Heart right ventricle (tissue), 16 donors: ENCODE measurements at regions not wholly inside any gene's neighbourhood (a gene's known extent, or its start where the extent isn't known, plus 50 kb on each side); places are given as distances from the start of the nearest gene placed in this dataset.

Experiments
- ATAC-seq, 8 donors: fragments of 200-7000 bp; cut with Tn5 transposase; one replicate each; pipeline ENCODE4 v1.9.1; 2020; ENCODE audit warnings: mild to moderate bottlenecking in 8 of 8, moderate library complexity in 8 of 8, moderate number of reproducible peaks in 1 of 8
- DNase-seq, 2 donors: peaks; one replicate each; pipeline ENCODE4 v3.0.0-alpha.2; 2020
- H3K27ac ChIP-seq, 10 donors: fragments of 200-600 bp; sonication (generic) in 2 of 10; one replicate each; pipeline versions ENCODE4 v1.5.0 to v1.8.0; 2020 to 2022; ENCODE audit warnings: mild to moderate bottlenecking in 3 of 10
- H3K27me3 ChIP-seq, 7 donors: fragments of 200-600 bp; one replicate each; pipeline ENCODE4 v1.8.0; 2021 to 2022; ENCODE audit warnings: mild to moderate bottlenecking in 2 of 7
- H3K36me3 ChIP-seq, 9 donors: fragments of 200-600 bp; sonication (generic) in 1 of 9; one replicate each; pipeline versions ENCODE4 v1.5.0 to v1.8.0; 2020 to 2022; ENCODE audit warnings: mild to moderate bottlenecking in 2 of 9
- H3K4me1 ChIP-seq, 9 donors: fragments of 200-600 bp; sonication (generic) in 1 of 9; one replicate each; pipeline versions ENCODE4 v1.5.0 to v1.8.0; 2020 to 2022; ENCODE audit warnings: mild to moderate bottlenecking in 4 of 9
- H3K4me3 ChIP-seq, 10 donors: fragments of 200-600 bp; sonication (generic) in 2 of 10; one replicate each; pipeline versions ENCODE4 v1.5.0 to v1.8.0; 2020 to 2022; ENCODE audit warnings: mild to moderate bottlenecking in 7 of 10, moderate library complexity in 2 of 10
- H3K9me3 ChIP-seq, 11 donors: fragments of 200-600 bp in 10 of 11; sonication (generic) in 2 of 11; one replicate each; pipeline versions ENCODE4 v1.5.0 to v1.8.0; 2013 to 2022; ENCODE audit warnings: mild to moderate bottlenecking in 2 of 11, control low read depth in 1 of 11, moderate library complexity in 1 of 11
- WGBS, 2 donors: extraction: QIAGEN DNeasy Blood & Tissue Kit; methylation state at CpG; one replicate each; pipeline ENCODE4 v1.1.7; 2013; ENCODE audit warnings: inconsistent platforms in 1 of 2; 5-methylcytosine and 5-hydroxymethylcytosine counted together
- intact Hi-C, 10 donors: fragments of 100-400 bp; cut with DNase I; formaldehyde crosslinking; loops; one replicate each; pipeline versions ENCODE4 v1.11.1 to v1.14.2; 2022
- TF ChIP-seq, protein P1 (sequence below), 9 donors: fragments of 200-600 bp; sonication (generic) in 2 of 9; IDR thresholded peaks; one replicate each; pipeline versions ENCODE4 v1.5.0 to v1.8.0; 2021 to 2022; ENCODE audit warnings: antibody characterized with exemption in 9 of 9, mild to moderate bottlenecking in 5 of 9, moderate library complexity in 1 of 9
- donor health status: Arrhythmogenic right ventricular cardiomyopathy.
- donor health status: ischemic (EF 13 %, LVEDD 7.1; RV severe dilation, severe dysfunction).
- donor health status: healthy with polysubstance abuse.
- donor health status: DM: no; HTN: yes; CAD: no.
- donor health status: DM: no; HTN: no; CAD: no.
- donor health status: ischemic (EF 25% LVEDD 6.9; RV normal size, moderate dysfunction).
- donor health status: ischemic (EF 25% LVEDD 5.7; RV mildly dilated, moderate dysfunction).
- donor health status: healthy.
- donor health status: DM: yes; HTN: yes; CAD: no.
- donor health status: Ischemic cardiomyopathy.
- donor health status: ischemic (EF 35%, LVEDD 5.7; RV mildly dilated, moderate dysfunction).
- donor health status: nonischemic (EF 11% LVEDD 7.7; RV severe dilation, severe dysfunction).
- donor health status: DM: yes; HTN: yes; CAD: no.
- donor health status: PGD.
- donor health status: ischemic (EF 29% LVEDD 5.4; RV normal size, mild dysfunction).
- donor health status: nonischemic (EF 23%, LVEDD 6.1; RV moderate dilation, normal function).

GRCh38 chr5:9691261-9691660 is 61.1 kb upstream of the TAS2R1 start:
- no peaks in the 10 kb centered on the region for H3K9me3 ChIP-seq
- 84 to 86% methylated on average over 5 of the region's 5 CpGs for WGBS, 2 donors
- DNase-seq (no peak), ATAC-seq (no peak)
- peaks cover 0 to 2% (median 0%) of the 10 kb centered on the region in 9 donors for H3K4me1 ChIP-seq
- intact Hi-C loops: no loop called here
- H3K27ac ChIP-seq: no peak overlapping the region
- no peak overlapping the region for H3K4me3 ChIP-seq
- TF ChIP-seq, protein P1, sequence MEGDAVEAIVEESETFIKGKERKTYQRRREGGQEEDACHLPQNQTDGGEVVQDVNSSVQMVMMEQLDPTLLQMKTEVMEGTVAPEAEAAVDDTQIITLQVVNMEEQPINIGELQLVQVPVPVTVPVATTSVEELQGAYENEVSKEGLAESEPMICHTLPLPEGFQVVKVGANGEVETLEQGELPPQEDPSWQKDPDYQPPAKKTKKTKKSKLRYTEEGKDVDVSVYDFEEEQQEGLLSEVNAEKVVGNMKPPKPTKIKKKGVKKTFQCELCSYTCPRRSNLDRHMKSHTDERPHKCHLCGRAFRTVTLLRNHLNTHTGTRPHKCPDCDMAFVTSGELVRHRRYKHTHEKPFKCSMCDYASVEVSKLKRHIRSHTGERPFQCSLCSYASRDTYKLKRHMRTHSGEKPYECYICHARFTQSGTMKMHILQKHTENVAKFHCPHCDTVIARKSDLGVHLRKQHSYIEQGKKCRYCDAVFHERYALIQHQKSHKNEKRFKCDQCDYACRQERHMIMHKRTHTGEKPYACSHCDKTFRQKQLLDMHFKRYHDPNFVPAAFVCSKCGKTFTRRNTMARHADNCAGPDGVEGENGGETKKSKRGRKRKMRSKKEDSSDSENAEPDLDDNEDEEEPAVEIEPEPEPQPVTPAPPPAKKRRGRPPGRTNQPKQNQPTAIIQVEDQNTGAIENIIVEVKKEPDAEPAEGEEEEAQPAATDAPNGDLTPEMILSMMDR (IDR thresholded peaks at IDR 0.05): no peak
- H3K27me3 ChIP-seq: no peaks in the 10 kb centered on the region
- H3K36me3 ChIP-seq: no peaks in the 10 kb centered on the region

DNA sequence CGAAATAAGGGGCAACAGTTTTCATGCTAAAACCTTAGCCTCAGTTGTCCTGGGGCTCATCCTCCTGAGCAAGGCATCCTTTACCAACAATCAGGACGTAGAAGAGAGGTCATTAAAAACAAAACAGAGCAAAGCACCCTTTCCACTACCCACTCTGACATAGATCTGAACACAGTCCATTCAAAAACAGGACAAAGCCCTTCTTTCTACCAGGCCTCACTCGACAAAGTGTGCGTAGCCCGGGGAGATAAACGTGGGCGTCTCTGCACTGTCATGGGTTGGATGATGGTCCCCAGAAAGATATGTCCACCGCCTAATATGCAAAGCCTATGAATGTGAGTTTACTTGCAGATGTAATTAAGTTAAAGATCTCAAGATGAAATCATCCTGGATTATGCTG is 60.6 kb upstream of the TAS2R1 start:
- no peak for ATAC-seq
- Histone ChIP-seq H3K9me3 (no peaks in the 10 kb centered on the region), H3K4me3 (no peak overlapping the region), H3K4me1 (peaks cover 0 to 2% (median 0%) of the 10 kb centered on the region in 9 donors), H3K27ac (no peak overlapping the region), H3K27me3 (no peaks in the 10 kb centered on the region), H3K36me3 (no peaks in the 10 kb centered on the region)
- intact Hi-C loops: no loop called here
- WGBS, 2 donors: 74 to 80% methylated on average over 8 of the region's 8 CpGs
- TF ChIP-seq, protein P1 (IDR thresholded peaks at IDR 0.05): no peak
- DNase-seq: no peak

- TF ChIP-seq, protein P1 (IDR thresholded peaks at IDR 0.05): no peak
- Histone ChIP-seq H3K4me3 (no peak overlapping the region), H3K9me3 (no peaks in the 10 kb centered on the region), H3K36me3 (no peaks in the 10 kb centered on the region), H3K4me1 (no peaks in the 10 kb centered on the region), H3K27me3 (no peaks in the 10 kb centered on the region), H3K27ac (no peak overlapping the region)
- intact Hi-C loops: no loop called here
- no peak for DNase-seq
- ATAC-seq: no peak
- WGBS, 2 donors: 78 to 82% methylated on average over 2 of the region's 2 CpGs
Observed at GRCh38 chr5:9686216-9686615, 56.1 kb upstream of the TAS2R1 start.

DNA sequence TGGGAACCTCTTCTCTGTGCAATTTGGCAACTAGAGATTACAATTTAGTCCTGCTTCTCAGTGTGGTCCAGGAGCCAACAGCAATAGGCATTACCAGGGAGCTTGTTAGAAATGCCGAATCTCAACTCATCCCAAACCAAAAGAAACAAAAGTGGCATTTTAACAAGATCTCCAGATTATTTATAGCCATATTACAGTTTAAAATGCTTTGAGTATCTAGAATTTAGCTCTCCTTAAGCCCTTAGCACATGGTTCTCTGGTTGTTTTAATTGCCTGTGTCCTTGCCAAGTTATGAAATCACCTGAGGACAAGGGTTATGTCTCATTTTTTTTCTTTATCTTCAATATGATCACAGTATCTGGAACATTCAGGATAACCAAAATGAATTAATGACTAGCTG is 51.6 kb upstream of the TAS2R1 start:
- H3K9me3 ChIP-seq: peaks cover 0 to 27% (median 0%) of the 10 kb centered on the region in 11 donors
- no peak overlapping the region for H3K4me3 ChIP-seq
- ATAC-seq (no peak), DNase-seq (no peak)
- H3K27ac ChIP-seq: no peak overlapping the region
- H3K4me1 ChIP-seq: no peaks in the 10 kb centered on the region
- intact Hi-C loops: no loop called here
- 80 to 84% methylated on average over 1 of the region's 1 CpG for WGBS, 2 donors
- TF ChIP-seq, protein P1 (IDR thresholded peaks at IDR 0.05): no peak
- H3K36me3 ChIP-seq: no peaks in the 10 kb centered on the region
- no peaks in the 10 kb centered on the region for H3K27me3 ChIP-seq
